Liver (tissue), 3 donors: ENCODE measurements at regions not wholly inside any gene's neighbourhood (a gene's known extent, or its start where the extent isn't known, plus 50 kb on each side); places are given as distances from the start of the nearest gene placed in this dataset.

Experiments
- CTCF ChIP-seq: fragments of 150-350 bp; IDR thresholded peaks from 2 replicates; pipeline ENCODE4 v1.5.1; 2017; ENCODE audit warnings: improper control_type of control experiment, low read depth, low read length; ENCODE audit not compliant: missing input control
- GABPA ChIP-seq, 2 donors: IDR thresholded peaks in 1 of 2; conservative IDR thresholded peaks in 1 of 2; 2 replicates each; pipeline ENCODE4 v1.6.1; 2016; ENCODE audit warnings: antibody characterized with exemption in 2 of 2, mild to moderate bottlenecking in 1 of 2, moderate library complexity in 1 of 2
- JUND ChIP-seq, 2 donors: IDR thresholded peaks; 2 replicates each; pipeline ENCODE4 v1.6.1; 2016; ENCODE audit warnings: antibody characterized with exemption in 2 of 2
- MAX ChIP-seq: IDR thresholded peaks from 2 replicates; pipeline ENCODE4 v1.6.1; 2016; ENCODE audit warnings: antibody characterized with exemption
- RAD21 ChIP-seq, 2 donors: IDR thresholded peaks; 2 replicates each; pipeline ENCODE4 v1.6.1; 2016; ENCODE audit warnings: antibody characterized with exemption in 2 of 2, mild to moderate bottlenecking in 2 of 2
- REST ChIP-seq: IDR thresholded peaks from 2 replicates; pipeline ENCODE4 v1.6.1; 2016; ENCODE audit warnings: antibody characterized with exemption, mild to moderate bottlenecking
- SP1 ChIP-seq: IDR thresholded peaks from 2 replicates; pipeline ENCODE4 v1.6.1; 2018; ENCODE audit warnings: antibody characterized with exemption, mild to moderate bottlenecking
- YY1 ChIP-seq: IDR thresholded peaks from 2 replicates; pipeline ENCODE4 v1.6.1; 2016; ENCODE audit warnings: antibody characterized with exemption, mild to moderate bottlenecking
- ZBTB33 ChIP-seq: IDR thresholded peaks from 2 replicates; pipeline ENCODE4 v1.6.1; 2016; ENCODE audit warnings: antibody characterized with exemption
- donor health status: healthy.
- donor health status: healthy.

GRCh38 chr2:52676056-52676455 lies 1091.5 kb upstream of the CHAC2 start:
- TF ChIP-seq ZBTB33 (no peak), YY1 (no peak), CTCF (no peak), RAD21 (IDR thresholded peaks at IDR 0.05) (no peak), GABPA (IDR thresholded peaks at IDR 0.05 in 1 of 2, conservative IDR thresholded peaks at IDR 0.05 in 1 of 2) (no peak), JUND (IDR thresholded peaks at IDR 0.05) (no peak), REST (no peak), SP1 (no peak), MAX (no peak)
